Epithelial cell of esophagus (primary cell): ENCODE measurements at regions not wholly inside any gene's neighbourhood (a gene's known extent, or its start where the extent isn't known, plus 50 kb on each side); places are given as distances from the start of the nearest gene placed in this dataset.
A peak's percentile ranks its signal among the peaks of the same experiment; 100 is the strongest.
"Not testable (repeated sequence)": the region's sequence is repeated elsewhere in the genome, so short reads cannot be mapped to it uniquely, and the experiment has no call there.

ENCODE experiments used
- DNase-seq: peaks from one replicate; pipeline ENCODE4 v3.0.0; 2010; ENCODE audit warnings: low read depth
- H3K4me3 ChIP-seq: 2 replicates; pipeline ENCODE4 v1.5.1; 2011; ENCODE audit warnings: mild to moderate bottlenecking, low read length, control low read depth
- TF ChIP-seq, protein P1 (sequence below): IDR thresholded peaks from 2 replicates; pipeline ENCODE4 v1.5.1; 2011; ENCODE audit warnings: low read depth, mild to moderate bottlenecking, low read length, control low read depth, inconsistent platforms; ENCODE audit not compliant: insufficient read depth; ENCODE audit errors: missing control alignments

DNA sequence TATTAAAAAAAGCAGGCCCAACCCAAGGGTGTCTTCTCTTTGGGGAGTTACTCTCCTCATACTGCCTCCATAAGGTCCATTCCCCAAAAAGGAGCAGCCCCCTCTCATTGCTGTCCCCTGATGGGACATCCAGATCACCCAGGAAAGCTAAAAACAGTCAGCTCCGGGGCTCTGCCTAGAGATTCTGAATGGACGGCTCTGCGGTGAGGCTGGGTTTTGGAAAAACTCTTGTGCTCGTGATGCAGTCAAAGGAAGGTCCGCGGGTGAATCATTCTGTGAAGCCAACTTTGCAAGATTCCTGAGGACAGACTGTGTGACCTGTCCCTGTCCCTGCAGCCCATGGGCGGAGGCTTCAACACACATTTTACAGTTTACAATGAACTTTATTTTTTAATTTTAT is 351.5 kb downstream of the TYW1 start:
- H3K4me3 ChIP-seq: no peak overlapping the region
- DNase-seq: no peak
- TF ChIP-seq, protein P1, sequence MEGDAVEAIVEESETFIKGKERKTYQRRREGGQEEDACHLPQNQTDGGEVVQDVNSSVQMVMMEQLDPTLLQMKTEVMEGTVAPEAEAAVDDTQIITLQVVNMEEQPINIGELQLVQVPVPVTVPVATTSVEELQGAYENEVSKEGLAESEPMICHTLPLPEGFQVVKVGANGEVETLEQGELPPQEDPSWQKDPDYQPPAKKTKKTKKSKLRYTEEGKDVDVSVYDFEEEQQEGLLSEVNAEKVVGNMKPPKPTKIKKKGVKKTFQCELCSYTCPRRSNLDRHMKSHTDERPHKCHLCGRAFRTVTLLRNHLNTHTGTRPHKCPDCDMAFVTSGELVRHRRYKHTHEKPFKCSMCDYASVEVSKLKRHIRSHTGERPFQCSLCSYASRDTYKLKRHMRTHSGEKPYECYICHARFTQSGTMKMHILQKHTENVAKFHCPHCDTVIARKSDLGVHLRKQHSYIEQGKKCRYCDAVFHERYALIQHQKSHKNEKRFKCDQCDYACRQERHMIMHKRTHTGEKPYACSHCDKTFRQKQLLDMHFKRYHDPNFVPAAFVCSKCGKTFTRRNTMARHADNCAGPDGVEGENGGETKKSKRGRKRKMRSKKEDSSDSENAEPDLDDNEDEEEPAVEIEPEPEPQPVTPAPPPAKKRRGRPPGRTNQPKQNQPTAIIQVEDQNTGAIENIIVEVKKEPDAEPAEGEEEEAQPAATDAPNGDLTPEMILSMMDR: no peak

DNA sequence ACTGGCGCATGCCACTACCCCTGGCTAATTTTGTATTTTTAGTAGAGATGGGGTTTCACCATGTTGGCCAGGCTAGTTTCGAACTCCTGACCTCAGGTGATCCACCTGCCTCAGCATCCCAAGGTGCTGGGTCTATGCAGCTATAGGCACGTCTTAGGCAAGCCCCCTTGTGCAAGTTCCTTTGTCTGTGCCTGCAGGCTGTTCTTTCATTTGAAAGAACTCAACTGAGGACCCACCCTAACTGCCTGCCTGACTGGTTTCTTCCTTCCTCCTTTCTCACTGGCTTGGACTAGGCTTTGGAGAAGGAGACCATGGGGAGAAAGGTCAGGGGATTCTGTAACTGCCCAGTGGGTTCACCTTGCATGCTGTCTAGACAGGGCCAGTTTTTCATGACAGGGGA is 361.0 kb downstream of the TYW1 start:
- not testable (repeated sequence) for DNase-seq

DNA sequence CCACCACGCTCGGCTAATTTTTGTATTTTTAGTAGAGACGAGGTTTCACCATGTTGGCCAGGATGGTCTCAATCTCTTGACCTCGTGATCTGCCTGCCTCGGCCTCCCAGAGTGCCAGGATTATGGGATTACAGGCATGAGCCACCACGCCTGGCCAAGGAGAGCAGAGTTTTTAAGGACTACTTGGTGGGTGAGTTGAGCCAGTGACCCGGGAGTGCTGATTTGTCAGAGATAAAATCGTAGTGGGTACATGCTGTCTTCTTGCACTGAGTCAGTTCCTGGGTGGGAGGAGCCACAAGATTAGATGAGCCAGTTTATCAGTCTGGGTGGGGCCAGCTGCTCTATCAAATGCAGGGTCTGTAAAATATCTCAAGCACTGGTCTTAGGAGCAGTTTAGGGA is 361.7 kb downstream of the TYW1 start:
- DNase-seq, H3K4me3 ChIP-seq: not testable (repeated sequence)

More for the DNA sequence above, 361.0 kb downstream of the TYW1 start:
- H3K4me3 ChIP-seq: not testable (repeated sequence)

DNA sequence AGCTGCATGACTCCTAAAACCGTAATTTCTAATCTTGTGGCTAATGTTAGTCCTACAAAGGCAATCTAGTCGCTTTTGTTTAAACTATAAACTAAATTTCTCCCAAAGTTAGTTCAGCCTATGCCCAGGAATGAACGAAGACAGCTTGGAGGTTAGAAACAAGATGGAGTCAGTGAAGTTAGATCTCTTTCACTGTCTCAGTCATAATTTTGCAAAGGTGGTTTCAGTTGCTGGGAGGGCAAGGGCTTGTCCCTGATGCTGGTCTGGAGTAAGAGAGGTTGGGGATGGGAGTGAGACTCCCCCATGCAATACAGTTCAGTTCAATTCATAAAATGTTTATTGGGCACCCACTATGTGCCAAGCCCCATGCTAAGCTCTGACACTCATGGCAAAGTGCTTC is 362.1 kb downstream of the TYW1 start:
- DNase-seq, H3K4me3 ChIP-seq: not testable (repeated sequence)

DNA sequence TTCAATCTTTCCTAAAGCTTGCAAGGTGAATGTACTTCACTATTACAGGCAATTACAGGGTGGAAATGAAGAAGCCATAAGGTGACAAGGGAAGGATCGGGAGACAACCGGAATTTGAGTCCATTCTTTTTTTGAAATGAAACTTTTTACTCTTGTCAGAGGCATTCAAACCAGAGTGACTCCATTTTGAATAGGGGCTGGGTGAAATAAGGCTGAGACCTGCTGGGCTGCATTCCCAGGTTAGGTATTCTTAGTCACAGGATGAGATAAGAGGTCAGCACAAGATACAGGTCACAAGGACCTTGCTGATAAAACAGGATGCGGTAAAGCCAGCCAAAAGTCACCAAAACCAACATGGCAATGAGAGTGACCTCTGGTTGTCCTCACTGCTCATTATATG is 363.3 kb downstream of the TYW1 start:
- TF ChIP-seq, protein P1: no peak
- H3K4me3 ChIP-seq: no peak overlapping the region
- DNase-seq: no peak

DNA sequence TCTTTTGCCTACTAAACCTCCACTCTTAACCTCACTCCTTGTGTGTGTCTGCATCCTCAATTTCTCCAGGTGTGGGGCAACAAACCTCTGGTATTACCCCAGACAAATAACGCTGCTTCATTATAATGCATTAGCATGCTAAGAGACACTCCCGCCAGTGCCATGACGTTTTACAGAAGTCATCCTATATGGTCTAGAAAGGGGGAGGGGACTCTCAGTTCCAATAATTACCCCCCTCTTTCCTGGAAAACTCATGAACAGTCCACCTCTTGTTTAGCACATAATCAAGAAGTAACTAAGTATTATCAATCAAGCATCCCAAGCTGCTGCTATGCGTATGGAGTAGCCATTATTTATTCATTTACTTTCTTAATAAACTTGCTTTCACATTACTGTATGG is 364.5 kb downstream of the TYW1 start:
- no peak overlapping the region for H3K4me3 ChIP-seq
- TF ChIP-seq, protein P1: no peak
- DNase-seq: no peak

DNA sequence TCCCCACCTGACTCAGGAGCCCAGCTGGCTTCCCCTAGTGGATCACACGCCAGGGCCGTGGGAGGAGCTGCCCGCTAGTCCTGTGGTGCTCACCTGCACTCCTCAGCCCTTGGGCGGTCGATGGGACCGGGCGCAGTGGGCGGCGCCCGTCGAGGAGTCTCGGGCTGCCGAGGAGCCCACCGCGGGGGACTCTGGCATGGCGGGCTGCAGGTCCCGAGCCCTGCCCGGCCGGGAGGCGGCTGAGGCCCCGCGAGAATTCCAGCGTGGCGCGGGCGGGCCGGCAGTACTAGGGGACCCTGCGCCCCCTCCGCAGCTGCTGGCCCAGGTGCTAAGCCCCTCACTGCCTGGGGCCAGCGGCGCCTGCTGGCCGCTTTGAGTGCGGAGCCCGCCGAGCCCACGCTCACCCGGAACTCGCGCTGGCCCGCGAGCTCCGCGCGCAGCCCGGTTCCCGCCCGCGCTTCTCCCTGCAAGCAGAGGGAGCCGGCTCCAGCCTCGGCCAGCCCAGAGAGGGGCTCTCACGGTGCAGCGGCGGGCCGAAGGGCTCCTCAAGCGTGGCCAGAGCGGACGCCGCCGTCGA is 367.9 kb downstream of the TYW1 start:
- no peak overlapping the region for H3K4me3 ChIP-seq
- DNase-seq: no peak
- TF ChIP-seq, protein P1: no peak

DNA sequence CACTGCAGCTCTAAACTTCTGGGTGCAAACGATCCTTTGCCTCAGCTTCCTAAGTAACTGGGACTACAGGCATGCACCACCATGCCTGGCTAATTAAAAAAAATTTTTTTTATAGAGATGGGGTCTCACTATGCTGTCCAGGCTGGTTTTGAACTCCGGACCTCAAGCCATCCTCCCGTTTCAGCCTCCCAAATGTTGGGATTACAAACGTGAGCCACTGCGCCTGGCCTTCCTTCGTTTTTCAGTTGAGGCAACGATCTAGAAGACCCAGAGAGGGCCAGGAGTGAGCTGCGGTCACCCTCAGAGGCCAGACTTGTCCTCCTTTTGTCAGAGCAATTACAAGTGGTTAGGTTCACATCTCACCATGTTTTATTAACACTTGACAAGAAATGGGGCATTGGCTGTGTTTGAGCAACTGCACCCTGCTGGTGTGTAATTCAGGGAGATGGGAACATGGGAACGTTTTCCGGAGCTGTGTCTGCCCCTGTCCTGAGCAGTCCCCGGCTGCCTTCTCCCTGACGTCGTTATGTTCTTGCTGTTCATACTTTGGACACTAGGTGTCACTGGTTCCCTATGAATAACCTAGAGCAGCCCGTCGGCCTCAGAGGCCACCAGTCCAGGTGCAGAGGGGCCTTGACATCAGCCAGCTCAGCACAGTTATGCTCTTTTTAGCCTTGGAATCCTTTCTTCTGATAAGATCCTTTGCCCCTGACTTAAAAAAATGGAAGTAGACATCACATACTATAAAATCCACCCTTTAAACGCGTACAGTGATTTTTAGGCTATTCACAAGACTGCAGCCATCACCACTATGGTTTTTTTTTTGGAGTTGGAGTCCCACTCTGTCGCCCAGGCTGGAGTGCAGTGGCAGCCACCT is 375.0 kb downstream of the TYW1 start:
- TF ChIP-seq, protein P1: peak; percentile 78
- H3K4me3 ChIP-seq: no peak overlapping the region
- peak; percentile 67 for DNase-seq

DNA sequence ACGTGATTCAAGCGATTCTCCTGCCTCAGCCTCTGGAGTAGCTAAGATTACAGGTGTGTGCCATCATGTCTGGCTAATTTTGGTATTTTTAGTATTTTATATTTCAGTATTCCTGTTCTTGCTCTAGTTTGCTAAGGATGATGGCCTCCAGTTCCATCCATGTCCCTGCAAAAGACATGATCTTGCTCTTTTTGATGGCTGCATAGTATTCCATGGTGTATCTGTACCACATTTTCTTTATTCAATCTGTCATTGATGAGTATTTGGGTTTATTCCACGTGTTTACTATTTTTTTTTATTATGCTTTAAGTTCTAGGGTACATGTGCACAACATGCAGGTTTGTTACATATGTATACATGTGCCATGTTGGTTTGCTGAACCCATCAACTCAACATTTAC is 376.8 kb downstream of the TYW1 start:
- not testable (repeated sequence) for DNase-seq, H3K4me3 ChIP-seq
